ENCODE measurements at regions not wholly inside any gene's neighbourhood (a gene's known extent, or its start where the extent isn't known, plus 50 kb on each side); places are given as distances from the start of the nearest gene placed in this dataset.
A peak's percentile ranks its signal among the peaks of the same experiment; 100 is the strongest.

- DNase-seq, result no peak
These were observed 584.5 kb upstream of the NR3C2 start for GRCh38 chr4:149026696-149027095.

GRCh38 chr4:149017002-149017734, 575.0 kb upstream of the NR3C2 start:
- DNase-seq, result no peak

- DNase-seq, result no peak
These were observed 567.0 kb upstream of the NR3C2 start for GRCh38 chr4:149009223-149009622.

- no peak for DNase-seq
These were observed 566.3 kb upstream of the NR3C2 start for GRCh38 chr4:149008415-149009025.

GRCh38 chr4:149005191-149005590, 563.0 kb upstream of the NR3C2 start:
- DNase-seq, result no peak

GRCh38 chr4:148999924-149000323, 557.7 kb upstream of the NR3C2 start:
- DNase-seq, result no peak

GRCh38 chr4:148998719-148999118, 556.5 kb upstream of the NR3C2 start:
- DNase-seq, result no peak

GRCh38 chr4:148986951-148987350, 544.7 kb upstream of the NR3C2 start:
- no peak for DNase-seq

GRCh38 chr4:148984951-148985350, 542.7 kb upstream of the NR3C2 start:
- DNase-seq, result no peak

- DNase-seq, result no peak
These were observed 540.0 kb upstream of the NR3C2 start for GRCh38 chr4:148982200-148982599.

GRCh38 chr4:148980782-148981480, 538.7 kb upstream of the NR3C2 start:
- DNase-seq, result peak; percentile 1 to 35

GRCh38 chr4:148978301-148978700, 536.1 kb upstream of the NR3C2 start:
- DNase-seq, result no peak

GRCh38 chr4:148975464-148975863, 533.2 kb upstream of the NR3C2 start:
- DNase-seq, result no peak

GRCh38 chr4:148965080-148965479, 522.9 kb upstream of the NR3C2 start:
- DNase-seq, result no peak

GRCh38 chr4:148964456-148964855, 522.2 kb upstream of the NR3C2 start:
- no peak for DNase-seq

- DNase-seq, result no peak
These were observed 520.5 kb upstream of the NR3C2 start for GRCh38 chr4:148962539-148963290.

GRCh38 chr4:148961526-148961925, 519.3 kb upstream of the NR3C2 start:
- no peak for DNase-seq

GRCh38 chr4:148958317-148958716, 516.1 kb upstream of the NR3C2 start:
- no peak for DNase-seq

GRCh38 chr4:148955564-148956297, 513.5 kb upstream of the NR3C2 start:
- DNase-seq, result no peak

GRCh38 chr4:148954011-148954749, 512.0 kb upstream of the NR3C2 start:
- DNase-seq, result no peak

GRCh38 chr4:148951346-148951745, 509.1 kb upstream of the NR3C2 start:
- no peak for DNase-seq

GRCh38 chr4:148946271-148946670, 504.1 kb upstream of the NR3C2 start:
- no peak for DNase-seq
